ENCODE measurements at regions not wholly inside any gene's neighbourhood (a gene's known extent, or its start where the extent isn't known, plus 50 kb on each side); places are given as distances from the start of the nearest gene placed in this dataset.

DNA sequence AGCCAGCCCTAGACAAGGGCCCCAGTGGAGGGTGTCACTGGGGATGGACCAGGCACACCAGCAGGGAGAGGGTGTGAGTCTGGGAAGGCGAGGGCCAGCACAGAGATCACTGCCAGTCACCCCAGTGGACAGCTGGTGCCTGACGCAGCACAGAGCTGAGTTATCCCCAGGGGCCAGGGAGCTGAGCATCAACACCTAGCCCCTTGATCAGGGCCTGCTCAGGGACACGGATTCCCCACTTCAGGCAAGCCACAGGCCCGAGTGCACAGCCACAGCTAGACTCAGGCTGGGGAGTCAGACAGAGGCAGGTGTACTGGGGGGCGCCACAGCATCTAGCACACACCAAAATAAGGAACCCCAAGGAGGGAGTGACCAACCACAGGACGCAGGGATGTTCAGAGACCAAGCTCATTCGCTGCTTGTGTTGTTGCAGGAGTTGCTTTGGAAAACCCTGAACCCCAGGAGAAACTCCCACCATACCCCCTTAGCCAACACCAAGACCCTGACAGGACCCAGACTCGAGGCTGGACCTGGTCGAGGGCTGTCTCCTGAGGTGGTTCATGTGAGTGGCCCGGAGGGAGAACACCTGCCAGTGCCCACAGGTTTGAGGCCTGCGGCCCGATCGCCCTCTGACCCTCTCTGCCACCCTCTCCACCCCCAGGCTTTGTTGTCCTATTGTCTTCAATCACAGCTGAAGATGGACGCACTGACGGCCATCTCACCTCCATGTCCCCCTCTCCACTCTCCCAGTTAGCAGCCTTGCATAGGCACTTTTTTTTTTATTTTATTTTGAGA, 146.8 kb downstream of the TPRA1 start:
- no peak overlapping the region for H3K27ac ChIP-seq
- TF ChIP-seq, protein P1, sequence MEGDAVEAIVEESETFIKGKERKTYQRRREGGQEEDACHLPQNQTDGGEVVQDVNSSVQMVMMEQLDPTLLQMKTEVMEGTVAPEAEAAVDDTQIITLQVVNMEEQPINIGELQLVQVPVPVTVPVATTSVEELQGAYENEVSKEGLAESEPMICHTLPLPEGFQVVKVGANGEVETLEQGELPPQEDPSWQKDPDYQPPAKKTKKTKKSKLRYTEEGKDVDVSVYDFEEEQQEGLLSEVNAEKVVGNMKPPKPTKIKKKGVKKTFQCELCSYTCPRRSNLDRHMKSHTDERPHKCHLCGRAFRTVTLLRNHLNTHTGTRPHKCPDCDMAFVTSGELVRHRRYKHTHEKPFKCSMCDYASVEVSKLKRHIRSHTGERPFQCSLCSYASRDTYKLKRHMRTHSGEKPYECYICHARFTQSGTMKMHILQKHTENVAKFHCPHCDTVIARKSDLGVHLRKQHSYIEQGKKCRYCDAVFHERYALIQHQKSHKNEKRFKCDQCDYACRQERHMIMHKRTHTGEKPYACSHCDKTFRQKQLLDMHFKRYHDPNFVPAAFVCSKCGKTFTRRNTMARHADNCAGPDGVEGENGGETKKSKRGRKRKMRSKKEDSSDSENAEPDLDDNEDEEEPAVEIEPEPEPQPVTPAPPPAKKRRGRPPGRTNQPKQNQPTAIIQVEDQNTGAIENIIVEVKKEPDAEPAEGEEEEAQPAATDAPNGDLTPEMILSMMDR (IDR thresholded peaks at IDR 0.05): no peak
- no peaks in the 10 kb centered on the region for H3K4me1 ChIP-seq
- peaks cover 0 to 15% (median 0%) of the 10 kb centered on the region in 7 donors for H3K27me3 ChIP-seq
- no peak overlapping the region for H3K4me3 ChIP-seq
- ATAC-seq (no peak), DNase-seq (no peak)
- H3K9me3 ChIP-seq: no peaks in the 10 kb centered on the region
- no peaks in the 10 kb centered on the region for H3K36me3 ChIP-seq
- 77 to 80% methylated on average over 15 of the region's 15 CpGs for WGBS, 2 donors
- intact Hi-C loops (cut with DNase I): loop anchor here in 1 of 10 donors (10.0 kb wide), 1 partner anchor 459 kb away; the partner anchor contains the start of gene PLXNA1

DNA sequence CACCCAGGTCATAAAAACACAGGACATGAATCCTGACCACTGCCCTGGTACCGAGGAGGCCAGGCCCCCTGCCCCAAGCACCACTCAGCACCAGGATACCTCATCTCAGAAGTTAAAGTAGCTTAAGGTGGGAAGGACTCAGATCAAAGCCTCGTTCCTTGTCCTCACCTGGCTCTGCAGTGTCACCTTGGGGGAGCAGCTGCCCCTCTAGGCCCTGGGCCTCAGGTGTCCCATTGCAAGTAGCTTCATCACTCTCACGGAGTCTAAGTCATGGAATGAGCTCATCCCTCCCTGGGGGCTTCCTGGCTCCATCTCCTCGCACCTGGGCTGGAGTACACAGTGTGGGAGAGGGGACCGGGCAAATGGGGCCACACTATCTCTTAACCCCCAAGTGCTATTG, 148.0 kb downstream of the TPRA1 start:
- TF ChIP-seq, protein P1 (IDR thresholded peaks at IDR 0.05): no peak

DNA sequence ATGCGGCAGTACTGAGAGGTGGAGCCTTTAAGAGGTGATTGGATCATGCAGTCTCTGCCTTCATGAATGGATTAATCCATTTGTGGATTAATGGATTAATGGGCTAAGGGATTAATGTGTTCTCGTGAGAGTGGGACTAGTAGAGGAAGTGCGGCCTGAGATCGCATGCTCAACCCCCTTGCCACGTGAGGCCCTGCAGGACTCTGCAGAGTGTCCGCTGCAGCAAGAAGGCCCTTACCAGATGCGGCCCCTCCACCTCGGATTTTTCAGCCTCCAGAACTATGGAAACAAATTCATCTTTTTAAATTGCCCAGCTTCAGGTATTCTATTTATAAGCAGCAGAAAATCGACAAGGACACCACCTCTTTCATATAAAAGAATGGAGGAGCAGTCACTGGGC, 148.8 kb downstream of the TPRA1 start:
- Histone ChIP-seq H3K36me3 (no peaks in the 10 kb centered on the region), H3K4me3 (no peak overlapping the region), H3K4me1 (no peaks in the 10 kb centered on the region), H3K27me3 (peaks cover 0 to 19% (median 0%) of the 10 kb centered on the region in 7 donors), H3K27ac (no peak overlapping the region), H3K9me3 (no peaks in the 10 kb centered on the region)
- ATAC-seq: no peak
- intact Hi-C loops (cut with DNase I): loop anchor here in 1 of 10 donors (10.0 kb wide), 1 partner anchor 457 kb away; the partner anchor contains the start of gene PLXNA1
- TF ChIP-seq, protein P1 (IDR thresholded peaks at IDR 0.05): no peak
- 78 to 79% methylated on average over 9 of the region's 9 CpGs for WGBS, 2 donors
- DNase-seq: no peak

More for the DNA sequence above, 148.0 kb downstream of the TPRA1 start:
- ATAC-seq (no peak), DNase-seq (no peak)
- no peak overlapping the region for H3K4me3 ChIP-seq
- intact Hi-C loops (cut with DNase I): loop anchor here in 1 of 10 donors (10.0 kb wide), 1 partner anchor 458 kb away; the partner anchor contains the start of gene PLXNA1
- no peaks in the 10 kb centered on the region for H3K9me3 ChIP-seq
- H3K27me3 ChIP-seq: peaks cover 0 to 19% (median 0%) of the 10 kb centered on the region in 7 donors
- H3K4me1 ChIP-seq: no peaks in the 10 kb centered on the region
- 75 to 76% methylated on average over 5 of the region's 5 CpGs for WGBS, 2 donors
- no peaks in the 10 kb centered on the region for H3K36me3 ChIP-seq
- H3K27ac ChIP-seq: no peak overlapping the region

DNA sequence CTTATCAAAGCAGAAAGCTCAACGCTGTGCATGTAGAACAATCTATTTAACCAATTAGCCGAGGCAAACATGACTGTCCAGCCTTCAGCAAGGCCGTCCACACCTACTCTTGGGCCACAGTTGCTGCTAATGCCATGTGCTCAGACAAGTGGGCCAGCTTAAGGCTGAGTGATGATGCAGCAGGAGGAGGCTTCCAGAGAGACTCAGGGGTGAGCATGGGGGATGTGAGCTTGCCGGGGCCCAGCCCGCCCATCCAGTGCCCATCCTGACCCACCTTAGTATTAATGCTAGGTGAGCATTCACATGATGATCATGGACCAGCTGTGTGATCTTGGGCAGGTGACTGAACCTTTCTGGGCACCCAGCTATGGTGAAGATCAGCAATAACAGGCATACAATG, 150.1 kb downstream of the TPRA1 start:
- ATAC-seq: no peak
- TF ChIP-seq, protein P1 (IDR thresholded peaks at IDR 0.05): no peak
- intact Hi-C loops (cut with DNase I): loop anchor here in 1 of 10 donors (10.0 kb wide), 1 partner anchor 456 kb away; the partner anchor contains the start of gene PLXNA1
- Histone ChIP-seq H3K27me3 (peaks cover 0 to 19% (median 0%) of the 10 kb centered on the region in 7 donors), H3K9me3 (no peaks in the 10 kb centered on the region), H3K27ac (no peak overlapping the region), H3K36me3 (no peaks in the 10 kb centered on the region), H3K4me1 (no peaks in the 10 kb centered on the region), H3K4me3 (no peak overlapping the region)
- DNase-seq: no peak
- WGBS, 2 donors: 89 to 90% methylated on average over 5 of the region's 5 CpGs
